ENCODE measurements at regions not wholly inside any gene's neighbourhood (a gene's known extent, or its start where the extent isn't known, plus 50 kb on each side); places are given as distances from the start of the nearest gene placed in this dataset.

- DNase-seq (ENCODE audit: low spot score) (no peak), ATAC-seq (no peak)
- TF ChIP-seq PRRX2 (CRISPR knock-in tag; IDR thresholded peaks at IDR 0.05) (no peak), ESRRA (CRISPR knock-in tag; IDR thresholded peaks at IDR 0.05; ENCODE audit: borderline replicate concordance) (no peak), NFATC4 (CRISPR knock-in tag; IDR thresholded peaks at IDR 0.05) (no peak), HMGXB4 (CRISPR knock-in tag; IDR thresholded peaks at IDR 0.05) (no peak), NFE2L1 (CRISPR knock-in tag; IDR thresholded peaks at IDR 0.05) (no peak), ZNF416 (CRISPR knock-in tag; IDR thresholded peaks at IDR 0.05) (no peak), ZNF138 (CRISPR knock-in tag; conservative IDR thresholded peaks at IDR 0.05) (no peak), ZBTB43 (CRISPR knock-in tag; IDR thresholded peaks at IDR 0.05) (no peak), AFF4 (CRISPR knock-in tag; IDR thresholded peaks at IDR 0.05; ENCODE audit: borderline replicate concordance) (no peak)
- TF ChIP-seq, protein P1, sequence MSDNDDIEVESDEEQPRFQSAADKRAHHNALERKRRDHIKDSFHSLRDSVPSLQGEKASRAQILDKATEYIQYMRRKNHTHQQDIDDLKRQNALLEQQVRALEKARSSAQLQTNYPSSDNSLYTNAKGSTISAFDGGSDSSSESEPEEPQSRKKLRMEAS (CRISPR knock-in tag; IDR thresholded peaks at IDR 0.05): no peak
- ChIA-PET CTCF (interaction anchor here (1.0 kb wide), 1 partner anchor 11 kb away, joined by 4 read pairs; no protein-coding TSS in a partner anchor), POLR2A (no interaction called here)
- no peaks in the 10 kb centered on the region; the same call in 1 of the 2 replicates for H3K36me3 Mint-ChIP-seq
- H3K4me3 Mint-ChIP-seq: no peak overlapping the region
- H3K4me1 Mint-ChIP-seq: peaks cover 8% of the 10 kb centered on the region
- H3K9me3 Mint-ChIP-seq: peaks cover 9% of the 10 kb centered on the region
- H3K27me3 Mint-ChIP-seq (ENCODE audit: low read depth): no peaks in the 10 kb centered on the region
- H3K27ac Mint-ChIP-seq: no peak overlapping the region
Observed at GRCh38 chr2:21328177-21328576, 204.4 kb downstream of the TDRD15 start.

- Mint-ChIP-seq H3K9me3 (peaks cover 12% of the 10 kb centered on the region), H3K27me3 (ENCODE audit: low read depth) (peaks cover 7% of the 10 kb centered on the region; the same call in 1 of the 2 replicates), H3K27ac (no peak overlapping the region), H3K36me3 (peaks cover 12% of the 10 kb centered on the region), H3K4me3 (no peak overlapping the region), H3K4me1 (peaks cover 14% of the 10 kb centered on the region)
- ATAC-seq: no peak
- ChIA-PET POLR2A (no interaction called here), CTCF (no interaction called here)
- no peak for TF ChIP-seq STAT6 (CRISPR knock-in tag; conservative IDR thresholded peaks at IDR 0.05; ENCODE audit: low read depth)
- no peak for DNase-seq (ENCODE audit: low spot score)
Observed at GRCh38 chr2:21330786-21331391, 207.1 kb downstream of the TDRD15 start.

All from WTC11 (cell line).